NB4 (cell line): ENCODE measurements at regions not wholly inside any gene's neighbourhood (a gene's known extent, or its start where the extent isn't known, plus 50 kb on each side); places are given as distances from the start of the nearest gene placed in this dataset.

Source experiments
- CTCF ChIP-seq: IDR thresholded peaks from one replicate; pipeline ENCODE4 v1.5.1; 2012; ENCODE audit warnings: low read depth, low read length
- MYC ChIP-seq: IDR thresholded peaks from 2 replicates; pipeline ENCODE4 v1.6.1; 2011; ENCODE audit warnings: low read depth, low read length
- POLR2A ChIP-seq: IDR thresholded peaks from 2 replicates; pipeline ENCODE4 v1.6.1; 2011; ENCODE audit warnings: mild to moderate bottlenecking; ENCODE audit not compliant: insufficient read length; ENCODE audit errors: extremely low read depth

DNA sequence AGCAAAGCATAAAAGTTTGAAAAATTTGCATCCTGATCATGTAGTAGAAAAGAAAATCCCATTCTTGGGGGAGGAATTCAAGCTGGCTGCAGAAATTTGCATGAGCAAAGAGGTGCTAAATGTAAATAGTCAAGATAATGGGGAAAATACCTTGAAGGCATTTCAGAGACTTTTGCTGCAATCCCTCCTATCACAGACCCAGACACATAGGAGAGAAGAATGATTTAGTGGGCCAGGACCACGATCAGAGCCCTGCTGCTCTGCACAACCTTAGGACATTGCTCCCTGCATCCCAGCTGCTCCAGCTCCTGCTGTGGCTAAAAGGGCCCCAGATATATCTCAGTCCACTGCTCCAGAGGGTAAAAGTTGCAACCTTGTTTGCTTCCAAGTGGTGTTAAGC lies 1439.7 kb upstream of the AGA start:
- no peak for TF ChIP-seq CTCF
- no peak for TF ChIP-seq MYC
- TF ChIP-seq POLR2A = no peak
